CD4-positive, alpha-beta T cell treated with Interferon alpha-2 for 1 hour (primary cell): ENCODE measurements at regions not wholly inside any gene's neighbourhood (a gene's known extent, or its start where the extent isn't known, plus 50 kb on each side); places are given as distances from the start of the nearest gene placed in this dataset.
A peak's percentile ranks its signal among the peaks of the same experiment; 100 is the strongest.
"Not testable (repeated sequence)": the region's sequence is repeated elsewhere in the genome, so short reads cannot be mapped to it uniquely, and the experiment has no call there.

Source experiments
- DNase-seq, 2 donors: peaks; one replicate each; pipeline ENCODE4 v3.0.0-alpha.2; 2020 to 2022

DNA sequence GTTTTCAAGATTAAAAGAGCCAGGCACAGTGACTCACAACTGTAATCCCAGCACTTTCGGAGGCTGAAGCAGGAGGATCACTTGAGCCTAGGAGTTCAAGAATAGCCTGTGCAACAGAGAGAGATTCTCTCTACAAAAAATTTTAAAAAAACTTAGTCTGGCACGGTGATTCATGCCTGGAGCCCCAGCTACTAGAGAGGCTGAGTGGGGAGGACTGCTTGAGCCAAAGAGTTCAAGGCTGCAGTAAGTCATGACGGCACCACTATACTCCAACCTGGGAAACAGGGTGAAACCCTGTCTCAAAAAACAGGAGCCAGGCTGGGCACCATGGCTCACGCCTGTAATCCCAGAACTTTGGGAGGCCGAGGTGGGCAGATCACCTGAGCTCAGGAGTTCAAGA, 86.6 kb upstream of the KCTD7 start:
- DNase-seq = no peak

GRCh38 chr7:66542528-66543269, 86.0 kb upstream of the KCTD7 start:
- no peak for DNase-seq

DNA sequence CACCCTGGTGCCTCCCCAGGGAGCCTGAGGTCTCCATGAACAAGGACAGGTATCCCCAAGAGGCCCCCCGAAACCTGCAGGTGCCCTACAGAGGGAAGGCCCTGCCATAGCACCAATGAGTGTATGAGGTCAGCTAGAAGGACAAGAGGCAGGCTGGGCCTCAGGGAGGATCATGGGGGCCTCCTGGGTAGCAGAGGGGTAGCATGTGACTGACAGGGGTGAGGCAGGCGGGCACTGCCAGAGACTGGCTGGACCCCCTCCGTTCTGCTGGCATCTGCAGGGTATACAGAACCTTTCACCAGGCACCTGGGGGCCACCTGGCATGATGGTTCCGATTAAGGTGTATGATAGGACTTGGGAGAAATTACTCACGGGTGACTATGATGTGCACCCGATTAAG, 79.2 kb upstream of the KCTD7 start:
- DNase-seq = no peak

DNA sequence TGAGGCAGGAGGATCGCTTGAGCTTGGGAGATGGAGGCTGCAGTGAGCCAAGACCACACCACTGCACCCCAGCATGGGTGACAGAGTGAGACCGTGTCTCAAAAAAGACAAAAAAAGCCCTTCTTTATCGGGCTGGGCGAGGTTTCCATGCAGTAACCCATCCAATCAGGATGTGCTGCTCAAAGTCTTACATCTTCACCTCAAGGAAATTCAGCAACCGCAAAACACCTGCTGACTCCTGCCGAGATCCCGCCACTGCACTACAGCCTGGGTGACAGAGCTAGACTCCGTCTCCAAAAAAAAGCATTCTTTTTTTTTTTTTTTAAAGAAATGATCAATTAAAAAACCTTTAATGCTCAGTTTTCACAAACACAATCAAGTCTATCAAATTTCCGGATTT, 75.7 kb upstream of the KCTD7 start:
- DNase-seq = no peak

DNA sequence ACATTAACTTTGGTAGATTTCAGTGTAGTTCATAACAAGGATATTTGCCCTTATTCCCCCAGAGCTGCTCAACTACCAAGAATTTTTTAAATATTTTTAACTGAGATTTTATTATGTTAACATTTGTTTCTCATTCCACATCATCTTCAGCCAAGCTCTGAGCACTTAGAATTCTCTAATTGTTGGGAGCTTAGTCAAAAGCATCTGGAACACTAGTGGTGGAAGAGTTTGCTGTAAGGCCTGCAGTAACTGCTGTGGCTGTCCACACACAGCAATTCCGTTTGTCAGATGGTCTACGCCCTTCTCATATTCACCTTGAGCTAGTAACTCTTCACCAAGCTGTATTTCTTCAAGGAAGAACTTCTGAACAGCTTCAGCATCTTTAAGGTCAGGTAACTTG, 75.0 kb upstream of the KCTD7 start:
- DNase-seq = not testable (repeated sequence)

- DNase-seq = not testable (repeated sequence)
Observed at GRCh38 chr7:66554291-66554690, 74.4 kb upstream of the KCTD7 start.

GRCh38 chr7:66554842-66555430, 73.7 kb upstream of the KCTD7 start:
- DNase-seq = not testable (repeated sequence)

- DNase-seq = no peak
Observed at GRCh38 chr7:66556177-66556548, 72.5 kb upstream of the KCTD7 start.

DNA sequence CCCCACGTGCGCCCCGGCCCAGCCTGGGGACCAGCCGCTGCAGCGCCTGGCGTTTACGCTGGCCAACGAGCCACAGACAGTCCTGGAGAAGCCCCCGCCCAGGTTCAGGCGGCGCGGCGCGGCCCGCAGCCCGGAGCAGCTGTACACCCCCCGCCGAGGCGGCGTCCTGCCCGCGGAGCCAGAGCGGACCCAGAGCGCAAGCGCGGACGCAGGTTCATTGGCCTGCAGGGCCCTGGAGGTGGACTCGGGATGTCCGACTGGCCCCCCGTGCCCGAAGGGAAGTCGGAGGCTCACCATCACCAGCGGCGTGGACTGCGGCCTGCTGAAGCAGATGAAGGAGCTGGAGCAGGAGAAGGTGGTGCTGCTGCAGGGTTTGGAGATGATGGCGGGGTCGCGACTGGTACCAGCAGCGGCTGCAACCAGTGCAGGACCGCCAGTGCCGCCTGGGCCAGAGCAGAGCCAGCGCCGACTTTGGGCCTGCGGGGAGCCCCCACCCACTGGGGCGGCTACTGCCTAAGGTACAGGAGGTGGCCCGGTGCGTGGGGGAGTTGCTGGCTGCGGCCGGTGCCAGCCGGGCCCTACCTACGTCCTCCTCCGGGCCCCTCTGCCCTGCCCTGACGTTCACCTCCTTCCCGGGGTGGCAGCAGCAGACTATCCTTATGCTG, 72.0 kb upstream of the KCTD7 start:
- DNase-seq = no peak

- DNase-seq = peak; percentile 60 to 77
Observed at GRCh38 chr7:66557214-66558200, 71.2 kb upstream of the KCTD7 start.

GRCh38 chr7:66558201-66558641, 70.5 kb upstream of the KCTD7 start:
- no peak for DNase-seq

DNA sequence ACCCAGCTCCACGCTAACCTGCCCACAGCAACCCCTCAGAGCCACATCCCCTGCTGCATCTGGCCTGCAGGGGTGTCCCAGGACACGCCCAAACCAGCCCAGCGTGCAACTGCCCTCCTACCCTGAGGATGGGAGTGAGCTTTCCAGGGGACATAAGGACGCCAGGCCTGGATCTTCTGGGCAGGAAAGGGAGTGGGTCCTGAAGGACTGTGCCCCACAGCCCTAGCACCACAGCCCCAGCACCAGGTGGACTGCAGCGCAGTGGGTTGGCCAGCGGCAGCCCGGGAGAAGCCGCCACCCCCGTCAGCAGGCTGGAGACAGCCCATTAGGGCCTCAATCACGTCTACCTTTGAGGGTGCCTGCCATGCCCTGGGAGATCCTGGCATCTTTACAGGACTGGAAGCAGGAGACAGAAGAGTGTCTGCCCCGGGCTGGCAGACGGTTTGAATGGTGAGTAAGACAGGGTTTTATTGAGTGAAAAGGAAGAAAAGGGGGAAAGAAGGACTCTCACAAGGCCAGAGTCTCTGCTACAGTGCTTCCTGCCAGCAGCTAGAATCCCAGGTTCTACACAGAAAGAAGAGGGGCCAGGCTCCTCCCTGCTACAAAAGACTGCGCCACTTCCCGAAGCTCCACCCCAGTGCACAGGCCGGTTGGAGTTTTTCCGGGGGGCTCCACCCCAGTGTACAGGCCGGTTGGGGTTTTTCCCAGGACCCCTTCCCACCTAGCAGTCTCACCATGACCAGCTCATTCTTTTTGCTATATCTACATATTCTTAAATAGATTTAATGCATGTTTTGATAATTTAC, 69.8 kb upstream of the KCTD7 start:
- no peak for DNase-seq

DNA sequence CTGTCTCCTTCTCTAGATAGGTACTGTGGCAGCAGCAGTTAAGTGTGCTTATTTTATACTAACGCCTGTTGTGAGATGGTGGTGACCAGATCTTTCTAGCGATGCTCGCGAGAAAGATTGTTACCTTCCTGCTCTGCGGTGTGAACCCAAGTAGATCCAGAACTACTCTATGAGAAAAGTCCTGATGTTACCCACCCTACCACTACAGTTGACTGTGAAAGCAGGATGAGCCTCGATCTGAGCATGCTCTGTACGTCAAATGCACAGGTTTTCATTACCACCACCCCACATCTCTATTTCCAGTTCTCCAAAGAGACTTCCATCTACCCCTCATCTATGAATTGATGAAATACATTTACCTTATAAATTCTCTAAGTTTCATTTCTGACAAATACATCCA, 64.6 kb upstream of the KCTD7 start:
- DNase-seq = no peak

- not testable (repeated sequence) for DNase-seq
Observed at GRCh38 chr7:66570179-66570578, 58.5 kb upstream of the KCTD7 start.

GRCh38 chr7:66571568-66571967, 57.1 kb upstream of the KCTD7 start:
- DNase-seq = no peak

GRCh38 chr7:66573782-66574495, 54.7 kb upstream of the KCTD7 start:
- DNase-seq = not testable (repeated sequence)

DNA sequence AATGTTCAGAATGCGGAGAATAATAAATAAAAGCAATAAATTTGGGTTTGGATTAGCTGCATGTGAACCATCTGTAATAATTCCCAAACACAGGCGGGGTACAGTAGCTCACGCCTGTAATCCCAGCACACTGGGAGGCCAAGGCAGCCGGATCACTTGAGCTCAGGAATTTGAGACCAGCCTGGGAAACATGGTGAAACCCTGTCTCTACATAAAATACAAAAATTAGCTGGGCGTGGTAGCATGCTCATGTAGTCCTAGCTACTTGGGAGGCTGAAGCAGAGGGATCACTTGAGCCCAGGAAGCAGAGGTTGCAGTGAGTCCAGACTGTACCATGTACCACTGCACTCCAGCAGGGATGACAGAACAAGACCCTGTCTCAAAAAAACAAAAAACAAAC, 53.9 kb upstream of the KCTD7 start:
- DNase-seq = not testable (repeated sequence)

- no peak for DNase-seq
Observed at GRCh38 chr7:66575398-66575797, 53.3 kb upstream of the KCTD7 start.

DNA sequence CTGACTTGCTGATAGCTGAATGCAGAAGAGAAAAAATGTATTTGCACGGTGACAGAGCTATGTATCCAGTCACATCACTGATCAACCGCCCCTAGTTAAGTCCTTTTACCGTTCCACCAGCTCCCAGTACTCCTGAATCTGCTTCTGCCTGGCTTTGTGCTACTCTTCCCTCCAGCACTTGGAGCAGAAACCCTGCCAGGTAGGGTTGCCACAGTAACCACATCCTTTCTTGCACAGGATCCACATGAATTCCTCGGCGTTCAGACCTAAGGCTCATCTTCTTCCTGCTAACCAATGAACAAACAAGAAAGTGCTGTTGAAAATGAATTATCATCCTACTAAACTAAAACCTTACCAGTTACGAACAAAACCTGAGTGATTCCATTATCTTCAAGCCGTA, 52.0 kb upstream of the KCTD7 start:
- no peak for DNase-seq
